ENCODE measurements at regions not wholly inside any gene's neighbourhood (a gene's known extent, or its start where the extent isn't known, plus 50 kb on each side); places are given as distances from the start of the nearest gene placed in this dataset.

DNA sequence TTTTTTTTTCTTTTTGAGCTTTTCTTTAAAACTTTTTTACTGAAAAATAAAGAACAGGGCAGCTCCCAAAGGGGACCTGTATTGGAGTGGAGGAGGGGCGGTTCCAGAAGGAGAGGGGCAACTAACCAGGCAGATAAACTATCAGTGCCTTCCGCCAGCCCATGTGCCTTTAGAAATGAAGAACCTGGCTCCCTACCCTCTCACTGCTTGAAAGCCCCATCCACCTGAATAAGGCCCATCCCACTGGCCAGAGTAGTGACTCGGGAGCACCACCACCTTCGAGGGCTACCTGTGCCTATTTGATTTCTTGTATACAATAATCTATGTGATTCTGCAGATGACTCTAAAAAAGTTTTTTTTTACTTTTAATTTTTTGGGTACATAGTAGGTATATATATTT, 276.7 kb downstream of the PSAT1 start:
- no peak overlapping the region for H3K27ac ChIP-seq (ENCODE audit: low read depth, low read length)
- no peaks in the 10 kb centered on the region for H3K9me3 ChIP-seq (ENCODE audit: control insufficient read depth, insufficient read depth, low read depth, low read length)
- no peaks in the 10 kb centered on the region for H3K27me3 ChIP-seq (ENCODE audit: control insufficient read depth, insufficient read depth, low read length)
- peaks cover 9% of the 10 kb centered on the region for H3K4me1 ChIP-seq (ENCODE audit: control insufficient read depth, insufficient read depth, low read length)
- H3K9ac ChIP-seq (ENCODE audit: low read length): no peak overlapping the region
- no peak overlapping the region for H3K4me3 ChIP-seq (ENCODE audit: low read depth, low read length)
- H3K36me3 ChIP-seq (ENCODE audit: control insufficient read depth, insufficient read depth, low read length): no peaks in the 10 kb centered on the region

DNA sequence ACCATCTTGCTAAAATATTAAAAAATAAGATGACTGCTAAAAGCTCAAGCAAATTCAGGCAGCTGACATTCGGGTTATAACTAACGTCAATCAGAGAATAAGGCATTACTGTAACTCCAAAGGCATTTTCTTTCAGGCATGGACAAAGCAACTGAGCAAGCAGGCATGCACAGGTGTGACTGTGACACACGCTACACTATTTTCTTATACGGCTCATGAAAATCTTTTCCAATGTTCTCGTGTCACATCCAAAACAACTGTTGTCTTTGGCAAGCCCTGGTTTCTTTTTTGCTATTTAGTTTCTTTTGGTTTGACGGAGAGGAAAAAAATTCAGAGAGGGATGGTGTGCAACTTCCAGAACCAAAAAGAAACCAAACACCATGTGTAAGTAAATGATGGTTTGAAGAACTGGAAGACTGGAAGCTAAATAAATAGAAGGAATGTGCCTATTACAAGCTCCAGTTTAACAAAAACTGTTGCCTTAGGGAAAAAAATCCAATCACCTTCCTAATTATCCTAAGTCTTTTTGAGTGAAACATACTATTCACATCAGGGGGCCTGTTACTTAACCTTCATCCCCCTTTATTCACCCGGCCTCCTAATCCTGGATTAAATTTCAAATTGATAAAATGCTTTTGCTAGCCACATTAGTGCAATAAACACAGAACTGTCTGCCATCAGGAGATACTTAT, 277.6 kb downstream of the PSAT1 start:
- H3K36me3 ChIP-seq (ENCODE audit: control insufficient read depth, insufficient read depth, low read length): no peaks in the 10 kb centered on the region

DNA sequence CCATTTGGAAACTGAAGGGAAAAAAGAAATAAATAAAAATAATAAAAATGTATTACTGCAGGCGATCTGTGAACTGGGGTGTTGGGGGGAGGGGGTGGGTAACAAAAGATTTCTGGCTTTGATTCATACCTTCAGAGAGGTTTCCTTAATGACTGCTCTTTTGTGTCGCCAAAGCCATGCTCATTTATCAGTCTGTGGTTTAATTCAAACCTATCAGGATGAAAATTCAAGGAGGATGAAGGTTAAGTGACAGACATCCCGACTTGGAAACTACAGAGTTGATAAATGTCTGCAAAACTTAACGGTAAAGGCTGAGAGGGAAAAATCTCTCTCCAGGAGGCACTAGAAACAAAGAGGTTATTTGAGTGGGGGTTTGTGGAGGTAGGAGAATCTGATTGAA, 278.2 kb downstream of the PSAT1 start:
- Histone ChIP-seq H3K9me3 (ENCODE audit: control insufficient read depth, insufficient read depth, low read depth, low read length) (no peaks in the 10 kb centered on the region), H3K4me3 (ENCODE audit: low read depth, low read length) (no peak overlapping the region), H3K9ac (ENCODE audit: low read length) (no peak overlapping the region), H3K27ac (ENCODE audit: low read depth, low read length) (no peak overlapping the region), H3K27me3 (ENCODE audit: control insufficient read depth, insufficient read depth, low read length) (no peaks in the 10 kb centered on the region), H3K4me1 (ENCODE audit: control insufficient read depth, insufficient read depth, low read length) (peaks cover 9% of the 10 kb centered on the region), H3K36me3 (ENCODE audit: control insufficient read depth, insufficient read depth, low read length) (no peaks in the 10 kb centered on the region)

More for the DNA sequence above, 277.6 kb downstream of the PSAT1 start:
- Histone ChIP-seq H3K4me3 (ENCODE audit: low read depth, low read length) (no peak overlapping the region), H3K9ac (ENCODE audit: low read length) (no peak overlapping the region), H3K4me1 (ENCODE audit: control insufficient read depth, insufficient read depth, low read length) (peaks cover 9% of the 10 kb centered on the region), H3K27ac (ENCODE audit: low read depth, low read length) (no peak overlapping the region), H3K27me3 (ENCODE audit: control insufficient read depth, insufficient read depth, low read length) (no peaks in the 10 kb centered on the region), H3K9me3 (ENCODE audit: control insufficient read depth, insufficient read depth, low read depth, low read length) (no peaks in the 10 kb centered on the region)

DNA sequence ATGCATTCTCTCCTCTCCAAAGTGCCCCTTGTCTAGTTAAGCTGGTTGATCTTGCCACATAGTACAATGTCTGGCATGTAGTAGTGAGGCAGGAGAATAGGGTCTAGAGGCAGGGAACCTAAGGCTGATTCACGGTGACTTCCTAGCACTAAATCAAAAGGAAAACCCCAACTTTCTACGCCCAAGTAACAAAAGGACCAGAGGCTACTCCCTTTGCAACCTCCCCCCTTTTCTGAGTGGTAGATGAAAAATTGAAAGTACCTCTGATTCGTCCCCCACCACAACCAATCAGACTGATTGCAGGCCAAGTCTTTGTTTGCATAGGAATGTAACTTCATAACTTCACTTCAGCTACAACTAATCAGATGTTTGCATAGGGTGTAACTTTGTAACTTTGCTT, 278.8 kb downstream of the PSAT1 start:
- Histone ChIP-seq H3K9me3 (ENCODE audit: control insufficient read depth, insufficient read depth, low read depth, low read length) (no peaks in the 10 kb centered on the region), H3K27ac (ENCODE audit: low read depth, low read length) (no peak overlapping the region), H3K27me3 (ENCODE audit: control insufficient read depth, insufficient read depth, low read length) (no peaks in the 10 kb centered on the region), H3K4me1 (ENCODE audit: control insufficient read depth, insufficient read depth, low read length) (peaks cover 9% of the 10 kb centered on the region), H3K9ac (ENCODE audit: low read length) (no peak overlapping the region), H3K36me3 (ENCODE audit: control insufficient read depth, insufficient read depth, low read length) (no peaks in the 10 kb centered on the region), H3K4me3 (ENCODE audit: low read depth, low read length) (no peak overlapping the region)

DNA sequence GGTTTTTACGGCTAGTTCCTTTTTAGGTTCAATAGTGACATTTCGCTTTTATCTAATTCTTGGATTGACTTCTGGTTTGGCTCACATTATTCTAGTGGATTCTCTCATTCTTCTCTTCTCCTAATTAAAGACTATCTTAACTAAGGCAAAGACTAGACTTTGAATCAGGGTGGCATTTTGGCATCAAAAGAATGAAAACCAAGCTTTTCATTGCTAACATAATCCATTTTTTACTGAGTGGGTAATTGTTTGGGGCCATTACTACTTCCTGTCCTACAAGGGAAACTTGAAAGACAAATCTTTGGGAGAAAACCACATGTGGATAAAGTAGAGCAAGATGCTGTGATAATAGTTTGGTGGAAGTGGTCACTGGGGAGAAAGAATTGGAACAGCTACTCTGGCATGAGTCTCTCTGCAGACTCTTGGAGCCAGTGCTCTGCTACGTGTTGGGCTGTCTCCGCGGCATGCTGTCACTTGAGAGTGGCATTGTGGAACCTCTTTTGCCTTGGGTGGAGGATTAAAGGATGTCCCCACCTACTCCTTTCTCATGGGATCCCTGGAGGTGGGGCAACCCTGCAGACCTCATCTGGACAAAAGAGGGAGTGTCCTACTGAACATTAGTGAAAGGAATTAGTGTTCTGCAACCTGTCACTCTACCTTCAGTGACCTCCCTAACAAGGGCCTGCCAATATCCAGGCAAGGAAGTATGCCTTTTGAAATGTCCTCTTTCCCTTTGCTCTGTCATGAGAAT, 280.4 kb downstream of the PSAT1 start:
- Histone ChIP-seq H3K36me3 (ENCODE audit: control insufficient read depth, insufficient read depth, low read length) (no peaks in the 10 kb centered on the region), H3K9ac (ENCODE audit: low read length) (no peak overlapping the region), H3K4me1 (ENCODE audit: control insufficient read depth, insufficient read depth, low read length) (peaks cover 9% of the 10 kb centered on the region), H3K4me3 (ENCODE audit: low read depth, low read length) (no peak overlapping the region), H3K27ac (ENCODE audit: low read depth, low read length) (no peak overlapping the region), H3K27me3 (ENCODE audit: control insufficient read depth, insufficient read depth, low read length) (no peaks in the 10 kb centered on the region), H3K9me3 (ENCODE audit: control insufficient read depth, insufficient read depth, low read depth, low read length) (no peaks in the 10 kb centered on the region)

GRCh38 chr9:78578072-78578471, 281.1 kb downstream of the PSAT1 start:
- no peaks in the 10 kb centered on the region for H3K27me3 ChIP-seq (ENCODE audit: control insufficient read depth, insufficient read depth, low read length)
- no peak overlapping the region for H3K27ac ChIP-seq (ENCODE audit: low read depth, low read length)
- H3K36me3 ChIP-seq (ENCODE audit: control insufficient read depth, insufficient read depth, low read length): no peaks in the 10 kb centered on the region
- H3K9ac ChIP-seq (ENCODE audit: low read length): no peak overlapping the region
- H3K4me3 ChIP-seq (ENCODE audit: low read depth, low read length): no peak overlapping the region
- H3K9me3 ChIP-seq (ENCODE audit: control insufficient read depth, insufficient read depth, low read depth, low read length): no peaks in the 10 kb centered on the region
- H3K4me1 ChIP-seq (ENCODE audit: control insufficient read depth, insufficient read depth, low read length): peaks cover 9% of the 10 kb centered on the region

DNA sequence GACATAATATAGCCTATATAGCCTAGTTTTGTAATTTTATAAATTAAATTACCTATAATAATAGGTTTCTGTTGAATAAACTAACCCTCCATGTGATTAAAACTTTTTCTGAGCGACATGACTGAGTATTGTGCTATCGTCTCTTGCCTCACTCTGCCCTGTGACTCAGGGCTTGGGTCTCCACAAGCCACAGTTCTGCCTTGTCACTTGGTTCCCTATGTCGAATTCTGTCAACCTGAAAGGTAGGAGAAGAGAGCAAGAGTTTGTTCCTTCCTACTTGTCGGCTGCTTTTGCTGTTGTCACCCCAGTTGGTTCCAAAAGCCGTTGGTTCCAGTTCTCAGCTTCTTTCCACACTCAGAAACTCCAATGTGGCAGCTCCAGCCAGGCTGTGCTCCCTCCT, 285.9 kb downstream of the PSAT1 start:
- no peak overlapping the region for H3K4me3 ChIP-seq (ENCODE audit: low read depth, low read length)
- H3K9me3 ChIP-seq (ENCODE audit: control insufficient read depth, insufficient read depth, low read depth, low read length): no peaks in the 10 kb centered on the region
- no peaks in the 10 kb centered on the region for H3K36me3 ChIP-seq (ENCODE audit: control insufficient read depth, insufficient read depth, low read length)
- no peak overlapping the region for H3K9ac ChIP-seq (ENCODE audit: low read length)
- no peaks in the 10 kb centered on the region for H3K4me1 ChIP-seq (ENCODE audit: control insufficient read depth, insufficient read depth, low read length)
- H3K27me3 ChIP-seq (ENCODE audit: control insufficient read depth, insufficient read depth, low read length): no peaks in the 10 kb centered on the region
- no peak overlapping the region for H3K27ac ChIP-seq (ENCODE audit: low read depth, low read length)

DNA sequence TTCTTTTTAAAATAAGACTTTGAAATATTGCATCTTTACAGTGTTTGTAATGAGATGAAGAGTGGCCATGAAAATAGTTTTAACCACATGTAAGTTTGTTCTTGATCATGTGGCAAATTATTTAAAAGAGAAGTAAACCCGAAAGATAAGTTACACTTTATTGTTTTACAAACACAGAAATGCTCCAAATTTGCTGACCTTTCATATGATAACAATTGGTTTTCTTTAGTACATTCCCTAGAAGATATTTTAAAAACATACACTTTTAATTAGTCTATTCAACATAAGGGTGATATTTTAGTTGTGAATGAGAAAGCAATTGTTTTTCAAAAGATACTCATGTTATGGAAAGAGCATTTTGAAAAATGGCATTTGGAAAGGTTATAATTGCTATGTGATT, 287.7 kb downstream of the PSAT1 start:
- Histone ChIP-seq H3K27ac (ENCODE audit: low read depth, low read length) (no peak overlapping the region), H3K36me3 (ENCODE audit: control insufficient read depth, insufficient read depth, low read length) (no peaks in the 10 kb centered on the region), H3K4me3 (ENCODE audit: low read depth, low read length) (no peak overlapping the region), H3K9me3 (ENCODE audit: control insufficient read depth, insufficient read depth, low read depth, low read length) (no peaks in the 10 kb centered on the region; the same call in 1 of the 2 replicates), H3K9ac (ENCODE audit: low read length) (no peak overlapping the region), H3K4me1 (ENCODE audit: control insufficient read depth, insufficient read depth, low read length) (no peaks in the 10 kb centered on the region), H3K27me3 (ENCODE audit: control insufficient read depth, insufficient read depth, low read length) (no peaks in the 10 kb centered on the region)

DNA sequence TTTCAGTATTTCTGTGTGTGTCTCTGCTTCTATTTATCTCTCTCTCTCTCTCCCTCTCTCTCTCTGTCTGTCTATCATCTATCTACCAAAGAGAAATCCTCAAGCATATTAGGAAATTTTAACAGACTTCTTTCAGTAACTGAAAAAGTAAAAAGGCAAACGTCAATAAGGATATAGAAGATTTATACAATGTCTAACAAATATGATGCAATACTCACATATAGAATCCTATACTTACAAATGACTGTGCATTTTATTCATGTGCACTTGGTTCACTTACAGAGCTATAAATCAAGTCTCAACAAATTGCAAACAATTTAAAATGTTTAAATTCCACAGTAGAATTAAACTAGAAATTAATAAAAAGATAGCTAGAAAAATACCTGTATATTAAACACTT, 289.0 kb downstream of the PSAT1 start:
- no peak overlapping the region for H3K9ac ChIP-seq (ENCODE audit: low read length)
- no peak overlapping the region for H3K4me3 ChIP-seq (ENCODE audit: low read depth, low read length)
- H3K27ac ChIP-seq (ENCODE audit: low read depth, low read length): no peak overlapping the region
- H3K27me3 ChIP-seq (ENCODE audit: control insufficient read depth, insufficient read depth, low read length): no peaks in the 10 kb centered on the region
- H3K9me3 ChIP-seq (ENCODE audit: control insufficient read depth, insufficient read depth, low read depth, low read length): no peaks in the 10 kb centered on the region; the same call in 1 of the 2 replicates
- H3K4me1 ChIP-seq (ENCODE audit: control insufficient read depth, insufficient read depth, low read length): no peaks in the 10 kb centered on the region
- no peaks in the 10 kb centered on the region for H3K36me3 ChIP-seq (ENCODE audit: control insufficient read depth, insufficient read depth, low read length)

- no peaks in the 10 kb centered on the region; the same call in 1 of the 2 replicates for H3K9me3 ChIP-seq (ENCODE audit: control insufficient read depth, insufficient read depth, low read depth, low read length)
- no peaks in the 10 kb centered on the region for H3K4me1 ChIP-seq (ENCODE audit: control insufficient read depth, insufficient read depth, low read length)
- H3K4me3 ChIP-seq (ENCODE audit: low read depth, low read length): no peak overlapping the region
- H3K36me3 ChIP-seq (ENCODE audit: control insufficient read depth, insufficient read depth, low read length): no peaks in the 10 kb centered on the region
- no peak overlapping the region for H3K27ac ChIP-seq (ENCODE audit: low read depth, low read length)
- no peak overlapping the region for H3K9ac ChIP-seq (ENCODE audit: low read length)
- H3K27me3 ChIP-seq (ENCODE audit: control insufficient read depth, insufficient read depth, low read length): no peaks in the 10 kb centered on the region
Observed at GRCh38 chr9:78590068-78590467, 293.1 kb downstream of the PSAT1 start.

- H3K4me3 ChIP-seq (ENCODE audit: low read depth, low read length): no peak overlapping the region
- no peaks in the 10 kb centered on the region; the same call in 1 of the 2 replicates for H3K9me3 ChIP-seq (ENCODE audit: control insufficient read depth, insufficient read depth, low read depth, low read length)
- no peak overlapping the region for H3K27ac ChIP-seq (ENCODE audit: low read depth, low read length)
- H3K9ac ChIP-seq (ENCODE audit: low read length): no peak overlapping the region
- H3K27me3 ChIP-seq (ENCODE audit: control insufficient read depth, insufficient read depth, low read length): no peaks in the 10 kb centered on the region
- H3K4me1 ChIP-seq (ENCODE audit: control insufficient read depth, insufficient read depth, low read length): no peaks in the 10 kb centered on the region; the same call in 1 of the 2 replicates
- H3K36me3 ChIP-seq (ENCODE audit: control insufficient read depth, insufficient read depth, low read length): no peaks in the 10 kb centered on the region
Observed at GRCh38 chr9:78592811-78593210, 295.9 kb downstream of the PSAT1 start.
